ENCODE measurements at regions not wholly inside any gene's neighbourhood (a gene's known extent, or its start where the extent isn't known, plus 50 kb on each side); places are given as distances from the start of the nearest gene placed in this dataset.

GRCh38 chr22:26095256-26095956 lies 73.9 kb upstream of the SEZ6L start:
- no peaks in the 10 kb centered on the region for H3K79me2 ChIP-seq (ENCODE audit: insufficient read depth)
- no peak overlapping the region for H3K4me2 ChIP-seq (ENCODE audit: unreplicated experiment)
- no peaks in the 10 kb centered on the region for H3K27me3 ChIP-seq (replicated peaks; ENCODE audit: insufficient read depth)
- in situ Hi-C loops (cut with MboI), result no loop called here
- WGBS, 2 experiments (ENCODE audit: low coverage in 1 of 2, low lambda C conversion rate in 2 of 2, missing lambda C conversion rate in 2 of 2), result 18 to 20% methylated on average over 8 of the region's 8 CpGs
- H4K20me1 ChIP-seq (ENCODE audit: insufficient read depth), result no peaks in the 10 kb centered on the region
- H3K9me2 ChIP-seq (ENCODE audit: insufficient read depth), result no peaks in the 10 kb centered on the region
- H3K9ac ChIP-seq, result no peak overlapping the region
- no peak overlapping the region for H2AFZ ChIP-seq
- no peaks in the 10 kb centered on the region for H3F3A ChIP-seq (ENCODE audit: insufficient read depth)
- no peaks in the 10 kb centered on the region for H3K4me1 ChIP-seq (ENCODE audit: insufficient read depth)
- no peaks in the 10 kb centered on the region for H3K9me3 ChIP-seq (ENCODE audit: low read depth)
- H3K27ac ChIP-seq, result no peak overlapping the region
- no peak for DNase-seq
- no peak overlapping the region for H3K4me3 ChIP-seq
- H3K36me3 ChIP-seq (ENCODE audit: low read depth), result no peaks in the 10 kb centered on the region
- no peak for TF ChIP-seq EZH2phosphoT487 (IDR thresholded peaks at IDR 0.05; ENCODE audit: insufficient read depth, low read depth)
- TF ChIP-seq EZH2 (IDR thresholded peaks at IDR 0.05; ENCODE audit: insufficient read depth, poor library complexity, severe bottlenecking), result no peak

DNA sequence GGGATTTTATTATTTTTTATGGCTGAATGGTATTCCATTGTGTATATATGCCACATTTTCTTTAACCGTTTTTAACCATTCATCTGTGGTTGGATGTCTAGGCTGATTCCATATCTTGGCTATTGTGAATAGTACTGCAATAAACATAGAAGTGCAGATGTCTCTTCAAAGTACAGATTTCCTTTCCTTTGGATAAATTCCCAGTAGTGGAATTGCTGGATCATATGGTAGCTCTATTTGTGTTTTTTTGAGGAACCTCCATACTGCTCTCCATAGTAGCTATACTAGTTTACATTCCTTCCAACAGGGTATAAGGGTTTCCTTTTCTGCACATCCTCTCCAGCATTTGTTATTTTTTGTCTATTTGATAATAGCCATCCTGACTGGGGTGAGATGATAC lies 71.9 kb upstream of the SEZ6L start:
- 8 to 9% methylated on average over 1 of the region's 1 CpG for WGBS, 2 experiments (ENCODE audit: low coverage in 1 of 2, low lambda C conversion rate in 2 of 2, missing lambda C conversion rate in 2 of 2)
- Histone ChIP-seq H3F3A (ENCODE audit: insufficient read depth) (no peaks in the 10 kb centered on the region), H3K27me3 (replicated peaks; ENCODE audit: insufficient read depth) (no peaks in the 10 kb centered on the region), H3K9me3 (ENCODE audit: low read depth) (no peaks in the 10 kb centered on the region), H3K36me3 (ENCODE audit: low read depth) (no peaks in the 10 kb centered on the region), H3K9ac (no peak overlapping the region), H3K4me1 (ENCODE audit: insufficient read depth) (no peaks in the 10 kb centered on the region), H2AFZ (no peak overlapping the region), H3K9me2 (ENCODE audit: insufficient read depth) (no peaks in the 10 kb centered on the region), H3K4me2 (ENCODE audit: unreplicated experiment) (no peak overlapping the region), H3K79me2 (ENCODE audit: insufficient read depth) (no peaks in the 10 kb centered on the region), H4K20me1 (ENCODE audit: insufficient read depth) (no peaks in the 10 kb centered on the region), H3K27ac (no peak overlapping the region), H3K4me3 (no peak overlapping the region)
- in situ Hi-C loops (cut with MboI), result no loop called here
- TF ChIP-seq EZH2phosphoT487 (IDR thresholded peaks at IDR 0.05; ENCODE audit: insufficient read depth, low read depth) (no peak), EZH2 (IDR thresholded peaks at IDR 0.05; ENCODE audit: insufficient read depth, poor library complexity, severe bottlenecking) (no peak)
- DNase-seq, result no peak

GRCh38 chr22:26097840-26098239 lies 71.4 kb upstream of the SEZ6L start:
- no peak overlapping the region for H3K9ac ChIP-seq
- TF ChIP-seq EZH2 (IDR thresholded peaks at IDR 0.05; ENCODE audit: insufficient read depth, poor library complexity, severe bottlenecking) (no peak), EZH2phosphoT487 (IDR thresholded peaks at IDR 0.05; ENCODE audit: insufficient read depth, low read depth) (no peak)
- no peak overlapping the region for H3K27ac ChIP-seq
- no peak for DNase-seq
- WGBS, 2 experiments (ENCODE audit: low coverage in 1 of 2, low lambda C conversion rate in 2 of 2, missing lambda C conversion rate in 2 of 2), result 21 to 22% methylated on average over 3 of the region's 3 CpGs
- in situ Hi-C loops (cut with MboI), result no loop called here
- no peaks in the 10 kb centered on the region for H3F3A ChIP-seq (ENCODE audit: insufficient read depth)
- H4K20me1 ChIP-seq (ENCODE audit: insufficient read depth), result no peaks in the 10 kb centered on the region
- H3K4me2 ChIP-seq (ENCODE audit: unreplicated experiment), result no peak overlapping the region
- H3K27me3 ChIP-seq (replicated peaks; ENCODE audit: insufficient read depth), result no peaks in the 10 kb centered on the region
- H3K9me2 ChIP-seq (ENCODE audit: insufficient read depth), result no peaks in the 10 kb centered on the region
- H2AFZ ChIP-seq, result no peak overlapping the region
- H3K9me3 ChIP-seq (ENCODE audit: low read depth), result no peaks in the 10 kb centered on the region
- H3K4me1 ChIP-seq (ENCODE audit: insufficient read depth), result no peaks in the 10 kb centered on the region
- H3K36me3 ChIP-seq (ENCODE audit: low read depth), result no peaks in the 10 kb centered on the region
- H3K4me3 ChIP-seq, result no peak overlapping the region
- H3K79me2 ChIP-seq (ENCODE audit: insufficient read depth), result no peaks in the 10 kb centered on the region

DNA sequence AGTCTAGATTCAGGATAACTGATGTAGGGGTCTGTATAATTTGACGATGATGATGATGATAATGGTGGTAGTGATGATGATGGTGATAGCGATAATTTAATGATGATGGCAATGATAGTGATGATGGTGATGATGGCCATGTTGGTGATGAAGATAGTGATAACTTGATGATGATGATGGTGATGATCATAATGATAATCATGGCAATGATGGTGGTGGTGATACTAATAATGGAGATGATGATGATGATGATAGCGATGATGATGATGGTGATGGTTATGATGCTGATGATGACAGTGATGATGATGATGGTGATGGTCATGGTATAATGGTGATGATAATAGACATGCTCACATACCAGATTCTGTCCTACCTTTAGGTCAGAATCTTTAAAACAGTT lies 66.2 kb upstream of the SEZ6L start:
- H2AFZ ChIP-seq, result no peak overlapping the region
- H3K4me3 ChIP-seq, result no peak overlapping the region
- H3F3A ChIP-seq (ENCODE audit: insufficient read depth), result no peaks in the 10 kb centered on the region
- H3K4me2 ChIP-seq (ENCODE audit: unreplicated experiment), result no peak overlapping the region
- no peak for DNase-seq
- H3K79me2 ChIP-seq (ENCODE audit: insufficient read depth), result no peaks in the 10 kb centered on the region
- in situ Hi-C loops (cut with MboI), result no loop called here
- H3K27ac ChIP-seq, result no peak overlapping the region
- no peaks in the 10 kb centered on the region for H3K36me3 ChIP-seq (ENCODE audit: low read depth)
- no peaks in the 10 kb centered on the region for H3K4me1 ChIP-seq (ENCODE audit: insufficient read depth)
- H3K9me2 ChIP-seq (ENCODE audit: insufficient read depth), result no peaks in the 10 kb centered on the region
- WGBS, 2 experiments (ENCODE audit: low coverage in 1 of 2, low lambda C conversion rate in 2 of 2, missing lambda C conversion rate in 2 of 2), result 23 to 29% methylated on average over 3 of the region's 3 CpGs
- TF ChIP-seq EZH2 (IDR thresholded peaks at IDR 0.05; ENCODE audit: insufficient read depth, poor library complexity, severe bottlenecking), result no peak
- no peak for TF ChIP-seq EZH2phosphoT487 (IDR thresholded peaks at IDR 0.05; ENCODE audit: insufficient read depth, low read depth)
- no peaks in the 10 kb centered on the region for H3K27me3 ChIP-seq (replicated peaks; ENCODE audit: insufficient read depth)
- H3K9me3 ChIP-seq (ENCODE audit: low read depth), result no peaks in the 10 kb centered on the region
- H3K9ac ChIP-seq, result no peak overlapping the region
- H4K20me1 ChIP-seq (ENCODE audit: insufficient read depth), result no peaks in the 10 kb centered on the region

DNA sequence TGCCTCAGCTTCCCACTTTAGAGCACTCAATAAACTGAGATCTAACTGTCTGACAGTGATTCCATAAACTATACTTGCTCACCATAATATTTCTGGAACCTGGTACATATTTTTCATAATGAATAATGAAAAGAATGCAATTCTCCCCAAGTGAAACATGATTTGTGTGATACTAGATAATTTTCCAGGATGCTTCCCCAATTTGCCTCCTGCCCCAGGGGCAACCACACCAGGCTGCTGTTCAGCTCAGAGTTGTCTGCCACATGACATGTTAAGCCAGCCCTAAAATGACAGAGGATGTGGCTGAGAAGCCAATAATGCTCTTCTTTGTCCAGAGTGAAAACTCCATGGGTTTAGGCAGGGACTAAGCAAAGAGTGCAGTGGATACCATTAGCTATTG lies 62.9 kb upstream of the SEZ6L start:
- TF ChIP-seq EZH2phosphoT487 (IDR thresholded peaks at IDR 0.05; ENCODE audit: insufficient read depth, low read depth), result no peak
- no peak for TF ChIP-seq EZH2 (IDR thresholded peaks at IDR 0.05; ENCODE audit: insufficient read depth, poor library complexity, severe bottlenecking)
- Histone ChIP-seq H3K9me3 (ENCODE audit: low read depth) (no peaks in the 10 kb centered on the region), H3K4me3 (no peak overlapping the region), H3K4me2 (ENCODE audit: unreplicated experiment) (no peak overlapping the region), H3K4me1 (ENCODE audit: insufficient read depth) (no peaks in the 10 kb centered on the region), H3K27me3 (replicated peaks; ENCODE audit: insufficient read depth) (no peaks in the 10 kb centered on the region), H3K36me3 (ENCODE audit: low read depth) (no peaks in the 10 kb centered on the region), H3F3A (ENCODE audit: insufficient read depth) (no peaks in the 10 kb centered on the region), H2AFZ (no peak overlapping the region), H3K79me2 (ENCODE audit: insufficient read depth) (no peaks in the 10 kb centered on the region), H3K9me2 (ENCODE audit: insufficient read depth) (no peaks in the 10 kb centered on the region), H3K9ac (no peak overlapping the region), H4K20me1 (ENCODE audit: insufficient read depth) (no peaks in the 10 kb centered on the region), H3K27ac (no peak overlapping the region)
- no peak for DNase-seq
- in situ Hi-C loops (cut with MboI), result no loop called here
